Heart right ventricle (tissue), 16 donors: ENCODE measurements at regions not wholly inside any gene's neighbourhood (a gene's known extent, or its start where the extent isn't known, plus 50 kb on each side); places are given as distances from the start of the nearest gene placed in this dataset.

Experiments used
- ATAC-seq, 8 donors: fragments of 200-7000 bp; cut with Tn5 transposase; one replicate each; pipeline ENCODE4 v1.9.1; 2020; ENCODE audit warnings: mild to moderate bottlenecking in 8 of 8, moderate library complexity in 8 of 8, moderate number of reproducible peaks in 1 of 8
- DNase-seq, 2 donors: peaks; one replicate each; pipeline ENCODE4 v3.0.0-alpha.2; 2020
- H3K27ac ChIP-seq, 10 donors: fragments of 200-600 bp; sonication (generic) in 2 of 10; one replicate each; pipeline versions ENCODE4 v1.5.0 to v1.8.0; 2020 to 2022; ENCODE audit warnings: mild to moderate bottlenecking in 3 of 10
- H3K27me3 ChIP-seq, 7 donors: fragments of 200-600 bp; one replicate each; pipeline ENCODE4 v1.8.0; 2021 to 2022; ENCODE audit warnings: mild to moderate bottlenecking in 2 of 7
- H3K36me3 ChIP-seq, 9 donors: fragments of 200-600 bp; sonication (generic) in 1 of 9; one replicate each; pipeline versions ENCODE4 v1.5.0 to v1.8.0; 2020 to 2022; ENCODE audit warnings: mild to moderate bottlenecking in 2 of 9
- H3K4me1 ChIP-seq, 9 donors: fragments of 200-600 bp; sonication (generic) in 1 of 9; one replicate each; pipeline versions ENCODE4 v1.5.0 to v1.8.0; 2020 to 2022; ENCODE audit warnings: mild to moderate bottlenecking in 4 of 9
- H3K4me3 ChIP-seq, 10 donors: fragments of 200-600 bp; sonication (generic) in 2 of 10; one replicate each; pipeline versions ENCODE4 v1.5.0 to v1.8.0; 2020 to 2022; ENCODE audit warnings: mild to moderate bottlenecking in 7 of 10, moderate library complexity in 2 of 10
- H3K9me3 ChIP-seq, 11 donors: fragments of 200-600 bp in 10 of 11; sonication (generic) in 2 of 11; one replicate each; pipeline versions ENCODE4 v1.5.0 to v1.8.0; 2013 to 2022; ENCODE audit warnings: mild to moderate bottlenecking in 2 of 11, control low read depth in 1 of 11, moderate library complexity in 1 of 11
- CTCF ChIP-seq, 9 donors: fragments of 200-600 bp; sonication (generic) in 2 of 9; IDR thresholded peaks; one replicate each; pipeline versions ENCODE4 v1.5.0 to v1.8.0; 2021 to 2022; ENCODE audit warnings: antibody characterized with exemption in 9 of 9, mild to moderate bottlenecking in 5 of 9, moderate library complexity in 1 of 9
- WGBS, 2 donors: extraction: QIAGEN DNeasy Blood & Tissue Kit; methylation state at CpG; one replicate each; pipeline ENCODE4 v1.1.7; 2013; ENCODE audit warnings: inconsistent platforms in 1 of 2; 5-methylcytosine and 5-hydroxymethylcytosine counted together
- intact Hi-C, 10 donors: fragments of 100-400 bp; cut with DNase I; formaldehyde crosslinking; loops; one replicate each; pipeline versions ENCODE4 v1.11.1 to v1.14.2; 2022
- donor health status: Arrhythmogenic right ventricular cardiomyopathy.
- donor health status: ischemic (EF 13 %, LVEDD 7.1; RV severe dilation, severe dysfunction).
- donor health status: healthy with polysubstance abuse.
- donor health status: DM: no; HTN: yes; CAD: no.
- donor health status: DM: no; HTN: no; CAD: no.
- donor health status: ischemic (EF 25% LVEDD 6.9; RV normal size, moderate dysfunction).
- donor health status: ischemic (EF 25% LVEDD 5.7; RV mildly dilated, moderate dysfunction).
- donor health status: healthy.
- donor health status: DM: yes; HTN: yes; CAD: no.
- donor health status: Ischemic cardiomyopathy.
- donor health status: ischemic (EF 35%, LVEDD 5.7; RV mildly dilated, moderate dysfunction).
- donor health status: nonischemic (EF 11% LVEDD 7.7; RV severe dilation, severe dysfunction).
- donor health status: DM: yes; HTN: yes; CAD: no.
- donor health status: PGD.
- donor health status: ischemic (EF 29% LVEDD 5.4; RV normal size, mild dysfunction).
- donor health status: nonischemic (EF 23%, LVEDD 6.1; RV moderate dilation, normal function).

GRCh38 chr1:229104654-229105053 lies 166.3 kb upstream of the RAB4A start:
- Histone ChIP-seq H3K4me1 (peaks cover 0 to 10% (median 0%) of the 10 kb centered on the region in 9 donors), H3K27ac (no peak overlapping the region), H3K4me3 (no peak overlapping the region), H3K27me3 (peaks cover 0 to 21% (median 0%) of the 10 kb centered on the region in 7 donors), H3K36me3 (no peaks in the 10 kb centered on the region), H3K9me3 (peaks cover 0 to 4% (median 0%) of the 10 kb centered on the region in 11 donors)
- 61 to 77% methylated on average over 2 of the region's 2 CpGs for WGBS, 2 donors
- DNase-seq (no peak), ATAC-seq (no peak)
- no peak for TF ChIP-seq CTCF (IDR thresholded peaks at IDR 0.05)
- intact Hi-C loops: loop anchor here in 1 of 10 donors (1.0 kb wide), 1 partner anchor 27 kb away; no protein-coding TSS in a partner anchor

- intact Hi-C loops: no loop called here
Observed at GRCh38 chr1:229105109-229105508, 165.8 kb upstream of the RAB4A start.

GRCh38 chr1:229105822-229106525 lies 164.9 kb upstream of the RAB4A start:
- Histone ChIP-seq H3K36me3 (no peaks in the 10 kb centered on the region), H3K4me3 (no peak overlapping the region), H3K9me3 (peaks cover 0 to 4% (median 0%) of the 10 kb centered on the region in 11 donors), H3K4me1 (peaks cover 0 to 12% (median 0%) of the 10 kb centered on the region in 9 donors), H3K27me3 (peaks cover 0 to 17% (median 0%) of the 10 kb centered on the region in 7 donors), H3K27ac (no peak overlapping the region)
- DNase-seq (no peak), ATAC-seq (no peak)
- no peak for TF ChIP-seq CTCF (IDR thresholded peaks at IDR 0.05)
- 86 to 87% methylated on average over 11 of the region's 11 CpGs for WGBS, 2 donors
- intact Hi-C loops: no loop called here

More at GRCh38 chr1:229105109-229105508, 165.8 kb upstream of the RAB4A start:
- TF ChIP-seq CTCF (IDR thresholded peaks at IDR 0.05): no peak
- no peak overlapping the region for H3K4me3 ChIP-seq
- H3K27me3 ChIP-seq: peaks cover 0 to 21% (median 0%) of the 10 kb centered on the region in 7 donors
- no peak overlapping the region for H3K27ac ChIP-seq
- H3K36me3 ChIP-seq: no peaks in the 10 kb centered on the region
- H3K9me3 ChIP-seq: peaks cover 0 to 4% (median 0%) of the 10 kb centered on the region in 11 donors
- 65 to 71% methylated on average over 3 of the region's 3 CpGs for WGBS, 2 donors
- DNase-seq (no peak), ATAC-seq (peak in 1 of 8 donors; percentile 39)
- peaks cover 0 to 12% (median 0%) of the 10 kb centered on the region in 9 donors for H3K4me1 ChIP-seq

- H3K36me3 ChIP-seq: no peaks in the 10 kb centered on the region
- WGBS, 2 donors: 90 to 92% methylated on average over 7 of the region's 7 CpGs
- no peak overlapping the region for H3K4me3 ChIP-seq
- H3K27ac ChIP-seq: no peak overlapping the region
- H3K9me3 ChIP-seq: peaks cover 0 to 4% (median 0%) of the 10 kb centered on the region in 11 donors
- no peak for ATAC-seq
- intact Hi-C loops: no loop called here
- no peak for TF ChIP-seq CTCF (IDR thresholded peaks at IDR 0.05)
- H3K27me3 ChIP-seq: peaks cover 0 to 17% (median 0%) of the 10 kb centered on the region in 7 donors
- H3K4me1 ChIP-seq: peaks cover 0 to 12% (median 0%) of the 10 kb centered on the region in 9 donors
- no peak for DNase-seq
Observed at GRCh38 chr1:229106526-229107125, 164.3 kb upstream of the RAB4A start.
